ENCODE measurements at regions not wholly inside any gene's neighbourhood (a gene's known extent, or its start where the extent isn't known, plus 50 kb on each side); places are given as distances from the start of the nearest gene placed in this dataset.

DNA sequence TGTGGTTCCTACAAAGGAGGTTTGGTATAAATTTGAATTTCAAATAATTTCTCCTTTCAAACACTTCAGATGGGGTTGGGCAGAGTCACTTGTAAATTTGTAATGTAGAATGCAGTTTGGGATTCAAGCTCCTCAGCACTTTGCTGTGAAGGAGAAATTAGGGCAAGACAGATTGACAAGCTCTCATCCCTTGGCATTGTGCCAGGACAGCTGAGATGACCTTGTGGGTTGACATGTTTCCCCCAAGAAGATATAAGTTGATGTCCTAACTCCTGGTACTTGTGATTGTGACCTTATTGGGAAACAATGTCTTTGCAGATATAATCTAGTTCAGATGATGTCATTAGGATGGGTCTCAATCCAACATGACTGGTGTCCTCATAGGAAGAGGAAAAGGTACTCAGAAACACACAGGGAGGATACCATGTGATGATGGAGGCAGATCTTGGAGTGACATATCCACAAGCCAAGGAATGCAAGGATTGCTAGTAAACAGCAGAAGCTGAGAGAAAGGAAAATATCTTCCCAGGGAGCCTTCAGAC lies 408.3 kb downstream of the MED10 start:
- no peak for TF ChIP-seq POLR2A (IDR thresholded peaks at IDR 0.05; ENCODE audit: low read length)
- TF ChIP-seq GATA1 (IDR thresholded peaks at IDR 0.05; ENCODE audit: low read depth, low read length), result no peak

Measured in erythroblast (primary cell).